Naive thymus-derived CD8-positive, alpha-beta T cell (primary cell): ENCODE measurements at regions not wholly inside any gene's neighbourhood (a gene's known extent, or its start where the extent isn't known, plus 50 kb on each side); places are given as distances from the start of the nearest gene placed in this dataset.

Source experiments
- ATAC-seq, 2 donors: fragments of 150-1000 bp; cut with Tn5 transposase in 1 of 2; sonication (Bioruptor Pico), chemical (Tn5 transposase) in 1 of 2; 1 replicate in 1 of 2; 2 replicates in 1 of 2; pipeline ENCODE4 v1.10.0; 2021; ENCODE audit warnings: mild to moderate bottlenecking in 2 of 2, moderate library complexity in 2 of 2
- POLR2A ChIA-PET: fragments of 350-600 bp; sonication (Branson Sonifier 250); formaldehyde crosslinking; loops from one replicate; lab custom pipeline; 2021; ENCODE audit warnings: antibody characterized with exemption; lab: Charles Lee
- DNase-seq, 10 donors: peaks; one replicate each; pipeline versions ENCODE4 v3.0.0 to v3.0.0-alpha.2; 2020 to 2022
- H3K27ac Mint-ChIP-seq, 10 donors: one replicate each; pipeline ENCODE4 v1.8.0; 2020 to 2022; ENCODE audit warnings: mild to moderate bottlenecking in 10 of 10, mixed read lengths in 10 of 10, moderate library complexity in 4 of 10, inconsistent platforms in 1 of 10
- H3K27me3 Mint-ChIP-seq, 5 donors: one replicate each; pipeline ENCODE4 v1.8.0; 2021 to 2022; ENCODE audit warnings: mixed read lengths in 5 of 5
- H3K36me3 Mint-ChIP-seq, 3 donors: one replicate each; pipeline ENCODE4 v1.8.0; 2020 to 2022; ENCODE audit warnings: mixed read lengths in 3 of 3, mild to moderate bottlenecking in 2 of 3, inconsistent platforms in 1 of 3
- H3K4me1 Mint-ChIP-seq, 4 donors: one replicate each; pipeline ENCODE4 v1.8.0; 2021 to 2022; ENCODE audit warnings: mixed read lengths in 4 of 4
- H3K4me3 Mint-ChIP-seq, 10 donors: one replicate each; pipeline ENCODE4 v1.8.0; 2020 to 2022; ENCODE audit warnings: mild to moderate bottlenecking in 10 of 10, mixed read lengths in 10 of 10, moderate library complexity in 6 of 10, inconsistent platforms in 1 of 10
- H3K9me3 Mint-ChIP-seq, 9 donors: one replicate each; pipeline ENCODE4 v1.8.0; 2020 to 2022; ENCODE audit warnings: mixed read lengths in 9 of 9, mild to moderate bottlenecking in 3 of 9, inconsistent platforms in 1 of 9, moderate library complexity in 1 of 9

- H3K27me3 Mint-ChIP-seq: peaks cover 0 to 2% (median 0%) of the 10 kb centered on the region in 5 donors
- no peak overlapping the region for H3K27ac Mint-ChIP-seq
- H3K4me3 Mint-ChIP-seq: no peak overlapping the region
Observed at GRCh38 chr10:61172182-61172926, 228.4 kb upstream of the RHOBTB1 start.

GRCh38 chr10:61170594-61170993, 226.6 kb upstream of the RHOBTB1 start:
- Mint-ChIP-seq H3K27me3 (peaks cover 0 to 2% (median 0%) of the 10 kb centered on the region in 5 donors), H3K36me3 (peaks cover 0 to 8% (median 0%) of the 10 kb centered on the region in 3 donors), H3K4me1 (no peaks in the 10 kb centered on the region), H3K9me3 (peaks cover 2 to 20% (median 11%) of the 10 kb centered on the region in 9 donors), H3K27ac (no peak overlapping the region), H3K4me3 (no peak overlapping the region)
- no peak for ATAC-seq
- DNase-seq: no peak
- POLR2A ChIA-PET: no interaction called here

More at GRCh38 chr10:61172182-61172926, 228.4 kb upstream of the RHOBTB1 start:
- POLR2A ChIA-PET: no interaction called here
- peaks cover 2 to 18% (median 10%) of the 10 kb centered on the region in 9 donors for H3K9me3 Mint-ChIP-seq
- no peaks in the 10 kb centered on the region for H3K4me1 Mint-ChIP-seq
- peaks cover 0 to 8% (median 0%) of the 10 kb centered on the region in 3 donors for H3K36me3 Mint-ChIP-seq
- DNase-seq (no peak), ATAC-seq (no peak)

GRCh38 chr10:61169294-61169693, 225.3 kb upstream of the RHOBTB1 start:
- POLR2A ChIA-PET: no interaction called here
- no peak for DNase-seq
- no peaks in the 10 kb centered on the region for H3K4me1 Mint-ChIP-seq
- ATAC-seq: no peak
- peaks cover 0 to 8% (median 0%) of the 10 kb centered on the region in 3 donors for H3K36me3 Mint-ChIP-seq
- peaks cover 0 to 2% (median 0%) of the 10 kb centered on the region in 5 donors for H3K27me3 Mint-ChIP-seq
- no peak overlapping the region for H3K27ac Mint-ChIP-seq
- H3K9me3 Mint-ChIP-seq: peaks cover 2 to 20% (median 11%) of the 10 kb centered on the region in 9 donors
- H3K4me3 Mint-ChIP-seq: no peak overlapping the region

GRCh38 chr10:61166489-61166888, 222.5 kb upstream of the RHOBTB1 start:
- peaks cover 0 to 8% (median 0%) of the 10 kb centered on the region in 3 donors for H3K36me3 Mint-ChIP-seq
- DNase-seq: no peak
- no peaks in the 10 kb centered on the region for H3K4me1 Mint-ChIP-seq
- no peak overlapping the region for H3K27ac Mint-ChIP-seq
- POLR2A ChIA-PET: no interaction called here
- peaks cover 0 to 4% (median 0%) of the 10 kb centered on the region in 5 donors for H3K27me3 Mint-ChIP-seq
- no peak for ATAC-seq
- H3K9me3 Mint-ChIP-seq: peaks cover 2 to 20% (median 11%) of the 10 kb centered on the region in 9 donors
- H3K4me3 Mint-ChIP-seq: no peak overlapping the region

GRCh38 chr10:61166065-61166464, 222.1 kb upstream of the RHOBTB1 start:
- peaks cover 2 to 20% (median 11%) of the 10 kb centered on the region in 9 donors for H3K9me3 Mint-ChIP-seq
- no peak for DNase-seq

GRCh38 chr10:61164458-61165160, 220.6 kb upstream of the RHOBTB1 start:
- peaks cover 0 to 4% (median 0%) of the 10 kb centered on the region in 5 donors for H3K27me3 Mint-ChIP-seq
- peaks cover 0 to 8% (median 0%) of the 10 kb centered on the region in 3 donors for H3K36me3 Mint-ChIP-seq
- DNase-seq (no peak), ATAC-seq (no peak)
- no peaks in the 10 kb centered on the region for H3K4me1 Mint-ChIP-seq
- no peak overlapping the region for H3K4me3 Mint-ChIP-seq
- peaks cover 2 to 20% (median 11%) of the 10 kb centered on the region in 9 donors for H3K9me3 Mint-ChIP-seq
- POLR2A ChIA-PET: no interaction called here
- no peak overlapping the region for H3K27ac Mint-ChIP-seq

More at GRCh38 chr10:61166065-61166464, 222.1 kb upstream of the RHOBTB1 start:
- Mint-ChIP-seq H3K36me3 (peaks cover 0 to 8% (median 0%) of the 10 kb centered on the region in 3 donors), H3K27me3 (peaks cover 0 to 4% (median 0%) of the 10 kb centered on the region in 5 donors), H3K27ac (no peak overlapping the region), H3K4me1 (no peaks in the 10 kb centered on the region), H3K4me3 (no peak overlapping the region)
- POLR2A ChIA-PET: no interaction called here
- ATAC-seq: no peak

- H3K27ac Mint-ChIP-seq: no peak overlapping the region
- no peaks in the 10 kb centered on the region for H3K4me1 Mint-ChIP-seq
- POLR2A ChIA-PET: no interaction called here
- H3K27me3 Mint-ChIP-seq: peaks cover 0 to 4% (median 0%) of the 10 kb centered on the region in 5 donors
- no peak overlapping the region for H3K4me3 Mint-ChIP-seq
- H3K9me3 Mint-ChIP-seq: peaks cover 0 to 14% (median 9%) of the 10 kb centered on the region in 9 donors
- H3K36me3 Mint-ChIP-seq: peaks cover 0 to 8% (median 0%) of the 10 kb centered on the region in 3 donors
- DNase-seq (no peak), ATAC-seq (no peak)
Observed at GRCh38 chr10:61163403-61163802, 219.4 kb upstream of the RHOBTB1 start.

GRCh38 chr10:61160253-61160652, 216.3 kb upstream of the RHOBTB1 start:
- Mint-ChIP-seq H3K9me3 (peaks cover 0 to 3% (median 0%) of the 10 kb centered on the region in 9 donors), H3K36me3 (no peaks in the 10 kb centered on the region), H3K27ac (no peak overlapping the region), H3K4me3 (no peak overlapping the region), H3K4me1 (no peaks in the 10 kb centered on the region), H3K27me3 (peaks cover 0 to 4% (median 0%) of the 10 kb centered on the region in 5 donors)
- DNase-seq (no peak), ATAC-seq (no peak)
- POLR2A ChIA-PET: no interaction called here

- H3K27ac Mint-ChIP-seq: no peak overlapping the region
- H3K9me3 Mint-ChIP-seq: peaks cover 0 to 3% (median 0%) of the 10 kb centered on the region in 9 donors
- no peak overlapping the region for H3K4me3 Mint-ChIP-seq
- no peak for ATAC-seq
- POLR2A ChIA-PET: no interaction called here
- DNase-seq: no peak
- H3K36me3 Mint-ChIP-seq: no peaks in the 10 kb centered on the region
- peaks cover 0 to 9% (median 0%) of the 10 kb centered on the region in 5 donors for H3K27me3 Mint-ChIP-seq
- no peaks in the 10 kb centered on the region for H3K4me1 Mint-ChIP-seq
Observed at GRCh38 chr10:61159253-61159652, 215.3 kb upstream of the RHOBTB1 start.

- no peak for ATAC-seq
- POLR2A ChIA-PET: no interaction called here
- H3K27me3 Mint-ChIP-seq: peaks cover 0 to 6% (median 0%) of the 10 kb centered on the region in 5 donors
Observed at GRCh38 chr10:61157182-61157581, 213.2 kb upstream of the RHOBTB1 start.

GRCh38 chr10:61153771-61154170, 209.8 kb upstream of the RHOBTB1 start:
- Mint-ChIP-seq H3K27me3 (peaks cover 0 to 4% (median 0%) of the 10 kb centered on the region in 5 donors), H3K4me1 (no peaks in the 10 kb centered on the region), H3K36me3 (no peaks in the 10 kb centered on the region), H3K9me3 (no peaks in the 10 kb centered on the region), H3K4me3 (no peak overlapping the region), H3K27ac (no peak overlapping the region)
- POLR2A ChIA-PET: no interaction called here
- no peak for DNase-seq
- no peak for ATAC-seq

More at GRCh38 chr10:61157182-61157581, 213.2 kb upstream of the RHOBTB1 start:
- no peak overlapping the region for H3K4me3 Mint-ChIP-seq
- no peaks in the 10 kb centered on the region for H3K4me1 Mint-ChIP-seq
- DNase-seq: no peak
- H3K9me3 Mint-ChIP-seq: peaks cover 0 to 3% (median 0%) of the 10 kb centered on the region in 9 donors
- H3K36me3 Mint-ChIP-seq: no peaks in the 10 kb centered on the region
- no peak overlapping the region for H3K27ac Mint-ChIP-seq

GRCh38 chr10:61151059-61151458, 207.1 kb upstream of the RHOBTB1 start:
- Mint-ChIP-seq H3K27ac (no peak overlapping the region), H3K4me3 (no peak overlapping the region), H3K27me3 (peaks cover 0 to 7% (median 4%) of the 10 kb centered on the region in 5 donors), H3K36me3 (no peaks in the 10 kb centered on the region), H3K9me3 (no peaks in the 10 kb centered on the region), H3K4me1 (no peaks in the 10 kb centered on the region)
- no peak for ATAC-seq
- POLR2A ChIA-PET: no interaction called here
- DNase-seq: no peak

- Mint-ChIP-seq H3K4me1 (no peaks in the 10 kb centered on the region), H3K9me3 (no peaks in the 10 kb centered on the region), H3K27me3 (peaks cover 0 to 7% (median 2%) of the 10 kb centered on the region in 5 donors), H3K4me3 (no peak overlapping the region), H3K36me3 (no peaks in the 10 kb centered on the region), H3K27ac (no peak overlapping the region)
- no peak for ATAC-seq
- DNase-seq: no peak
- POLR2A ChIA-PET: no interaction called here
Observed at GRCh38 chr10:61148451-61148850, 204.5 kb upstream of the RHOBTB1 start.
